IPS-NIHi7 (cell line): ENCODE measurements at regions not wholly inside any gene's neighbourhood (a gene's known extent, or its start where the extent isn't known, plus 50 kb on each side); places are given as distances from the start of the nearest gene placed in this dataset.
"Not testable (repeated sequence)": the region's sequence is repeated elsewhere in the genome, so short reads cannot be mapped to it uniquely, and the experiment has no call there.

Experiments
- DNase-seq: peaks from one replicate; pipeline ENCODE4 v3.0.0; 2012; ENCODE audit warnings: mixed read lengths; ENCODE audit errors: extremely low spot score

DNA sequence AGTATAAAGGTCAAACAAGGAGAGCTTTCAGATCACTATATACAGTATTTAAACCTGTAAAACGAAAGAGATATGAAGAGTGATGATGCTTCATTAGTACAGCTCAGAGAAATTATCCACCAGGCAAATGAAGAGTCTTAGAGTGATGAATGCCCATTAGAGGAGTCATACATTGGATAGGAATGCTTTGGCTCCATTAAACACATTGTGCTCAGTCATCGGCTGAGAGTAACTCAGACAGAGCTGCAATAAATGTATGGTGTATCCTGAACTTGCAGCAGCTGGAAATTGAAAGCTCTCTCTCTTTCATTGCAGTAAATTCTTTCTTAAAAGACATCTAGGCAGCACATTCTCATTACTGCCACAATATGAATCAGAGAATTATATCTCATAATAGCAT is 340.8 kb upstream of the SPHKAP start:
- DNase-seq, result no peak

DNA sequence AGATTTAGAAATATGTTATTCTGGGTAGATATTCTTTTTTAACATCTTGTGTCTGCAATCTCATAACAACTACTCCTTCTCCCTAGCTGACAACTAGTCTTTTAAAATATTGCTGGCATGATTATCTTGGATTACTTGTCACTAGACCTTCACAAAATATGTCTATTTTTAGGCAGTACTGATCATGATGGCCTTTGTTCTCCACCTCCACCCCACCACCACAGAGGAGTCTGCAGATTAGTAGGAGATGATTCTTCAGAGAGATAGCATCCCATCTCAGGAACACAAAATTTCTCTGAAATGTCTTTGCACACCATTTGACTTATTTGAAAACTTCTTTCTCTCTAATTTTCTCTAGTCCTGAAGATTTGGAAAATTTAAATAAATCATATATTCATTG is 338.1 kb upstream of the SPHKAP start:
- DNase-seq, result no peak

DNA sequence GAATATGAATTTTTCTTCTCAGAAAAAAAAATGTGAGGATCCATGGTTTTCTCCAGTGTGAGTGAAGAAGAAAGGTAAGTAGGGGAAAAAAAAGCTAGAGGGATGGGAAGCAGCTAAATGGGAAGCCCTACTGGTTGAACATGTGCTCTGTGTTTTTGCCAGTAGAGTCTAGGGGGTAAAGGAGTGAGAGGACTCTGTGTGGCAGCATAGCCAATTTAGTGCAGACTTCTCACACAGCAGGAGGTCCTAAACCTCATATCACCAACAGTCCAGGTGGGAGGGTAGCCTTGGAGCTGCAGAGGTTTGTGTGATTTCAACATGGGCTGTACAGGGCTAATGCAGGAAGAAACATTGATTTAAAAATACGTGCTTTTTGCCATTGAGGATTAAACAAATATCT is 334.5 kb upstream of the SPHKAP start:
- DNase-seq, result no peak

DNA sequence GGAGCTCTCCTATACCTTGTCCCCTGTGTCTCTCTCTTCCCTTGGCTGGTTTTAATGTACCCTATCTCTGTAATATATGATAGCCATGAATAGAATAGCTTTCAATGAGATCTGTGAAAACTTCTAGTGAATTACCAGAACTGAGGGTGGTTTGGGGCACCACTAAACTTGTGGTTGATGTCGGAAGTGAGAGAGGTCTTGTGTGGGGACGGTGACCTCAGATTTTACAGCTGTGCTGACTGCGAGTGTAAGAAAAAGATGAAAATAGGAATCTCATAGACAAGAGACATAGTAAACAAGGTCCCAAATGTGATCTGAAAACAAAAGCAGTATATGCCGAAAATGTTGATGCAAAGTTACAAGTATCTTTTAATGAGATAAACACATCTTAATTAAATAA is 332.0 kb upstream of the SPHKAP start:
- not testable (repeated sequence) for DNase-seq

DNA sequence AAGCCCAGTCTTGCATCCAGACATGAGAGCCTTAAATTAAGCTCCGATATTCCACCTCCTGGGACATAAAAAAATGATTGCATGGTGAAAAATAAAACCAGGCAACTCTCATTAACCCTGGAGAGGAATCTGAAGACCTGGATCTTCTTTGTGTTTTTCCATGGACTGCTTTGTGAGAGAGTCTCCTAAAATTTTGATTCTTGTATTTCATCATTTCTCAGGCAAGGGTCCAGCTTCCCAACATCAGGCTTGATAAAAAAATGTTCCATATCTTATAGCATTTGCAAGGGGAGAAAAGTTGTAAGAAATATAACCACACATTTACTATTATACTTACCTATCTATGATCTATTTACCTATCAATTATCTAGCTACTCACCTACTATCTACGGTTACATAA is 327.5 kb upstream of the SPHKAP start:
- no peak for DNase-seq

DNA sequence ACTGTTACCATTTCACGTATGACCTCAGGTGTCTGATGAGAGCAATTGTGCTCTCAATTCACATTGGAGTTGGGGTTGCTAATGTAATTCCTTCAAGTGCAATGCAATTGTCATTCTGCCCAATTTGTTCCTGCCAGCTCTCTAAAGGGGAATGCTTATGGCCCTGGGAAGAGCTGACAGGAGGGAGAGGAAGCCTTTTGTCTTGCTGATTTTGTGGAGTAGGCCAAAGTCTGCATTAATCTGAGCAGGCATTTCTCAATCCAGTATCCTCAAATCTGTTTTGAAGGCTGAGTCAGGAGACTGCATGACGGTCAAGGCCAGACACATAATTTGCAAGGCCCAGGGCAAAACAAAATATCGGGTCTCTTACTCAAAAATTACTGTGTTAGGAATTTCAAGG is 326.4 kb upstream of the SPHKAP start:
- peak; percentile 73 for DNase-seq

DNA sequence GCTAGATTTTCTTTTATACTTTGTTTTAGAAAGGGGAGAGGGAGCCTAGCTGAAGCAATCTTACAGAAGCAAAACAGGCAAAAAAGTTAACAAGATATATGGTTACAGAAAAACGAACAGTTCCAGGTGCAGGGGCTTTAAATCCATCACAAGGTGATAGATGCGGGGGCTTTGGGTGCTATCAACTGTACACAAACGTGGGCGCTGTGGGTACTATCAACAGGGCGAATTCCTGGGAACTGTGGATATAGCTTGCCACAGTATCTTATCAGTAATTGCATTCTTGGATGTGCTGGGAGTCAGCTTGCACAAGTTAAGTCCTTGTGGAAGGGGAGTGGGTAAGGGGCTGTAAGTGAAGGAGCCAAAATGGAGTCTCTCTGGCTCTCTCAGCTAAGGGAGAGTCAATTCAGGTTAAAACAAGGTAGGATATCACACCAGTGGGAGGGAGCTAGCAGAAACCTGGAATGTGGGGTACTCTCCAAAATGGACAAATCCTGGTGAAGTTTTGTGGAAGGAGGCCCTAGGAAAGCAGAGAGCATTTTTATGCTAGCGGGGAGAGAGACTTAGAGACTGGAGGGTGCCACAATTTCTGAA is 325.8 kb upstream of the SPHKAP start:
- no peak for DNase-seq

DNA sequence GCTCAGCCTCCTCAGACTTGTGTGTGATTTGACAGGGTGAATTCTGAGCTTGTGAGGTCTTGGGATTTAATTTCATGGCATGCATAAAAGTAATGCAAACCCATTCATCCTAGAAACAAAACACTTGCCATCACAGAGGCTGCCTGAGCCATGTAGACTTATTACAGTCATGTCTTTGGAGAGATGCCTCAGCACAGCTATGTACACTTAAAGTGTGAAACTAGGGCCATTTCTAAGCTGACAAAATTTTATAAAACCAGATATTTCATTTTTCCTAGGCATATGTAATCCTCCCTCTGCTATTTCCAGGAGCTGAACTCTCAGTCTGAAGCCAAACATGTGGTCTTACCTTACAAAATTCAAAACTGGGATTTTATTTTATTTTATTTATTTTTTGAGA is 322.2 kb upstream of the SPHKAP start:
- no peak for DNase-seq

DNA sequence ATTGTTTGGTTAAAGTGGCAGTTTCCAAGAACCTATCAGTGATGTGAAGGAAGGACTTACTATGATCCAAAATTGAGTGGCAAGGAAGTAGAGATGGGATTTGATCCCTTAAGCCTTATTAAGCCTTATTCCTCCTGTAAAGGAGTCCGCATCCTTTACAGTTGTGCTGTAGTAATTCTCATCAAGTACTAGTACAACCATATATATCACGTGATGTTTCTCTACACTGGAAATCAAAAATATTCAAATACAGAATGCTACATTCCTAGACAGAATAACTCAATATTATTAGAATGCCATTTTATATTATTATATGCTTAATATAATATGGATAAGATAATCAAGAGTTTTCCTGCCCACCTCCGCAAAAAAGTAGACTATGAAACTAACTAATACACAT is 312.4 kb upstream of the SPHKAP start:
- no peak for DNase-seq

DNA sequence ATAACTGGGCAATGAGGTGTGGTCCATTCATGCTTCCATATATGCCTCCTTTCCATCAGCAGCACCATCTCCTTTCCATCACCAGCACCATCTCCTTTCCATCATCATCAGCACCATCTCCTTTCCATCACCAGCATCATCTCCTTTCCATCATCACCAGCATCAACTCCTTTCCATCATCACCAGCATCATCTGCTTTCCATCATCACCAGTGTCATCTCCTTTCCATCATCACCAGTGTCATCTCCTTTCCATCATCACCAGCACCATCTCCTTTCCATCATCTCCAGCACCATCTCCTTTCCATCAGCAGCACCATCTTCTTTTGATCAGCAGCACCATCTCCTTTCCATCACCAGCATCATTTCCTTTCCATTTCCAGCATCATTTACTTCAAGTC is 297.5 kb upstream of the SPHKAP start:
- DNase-seq, result no peak

DNA sequence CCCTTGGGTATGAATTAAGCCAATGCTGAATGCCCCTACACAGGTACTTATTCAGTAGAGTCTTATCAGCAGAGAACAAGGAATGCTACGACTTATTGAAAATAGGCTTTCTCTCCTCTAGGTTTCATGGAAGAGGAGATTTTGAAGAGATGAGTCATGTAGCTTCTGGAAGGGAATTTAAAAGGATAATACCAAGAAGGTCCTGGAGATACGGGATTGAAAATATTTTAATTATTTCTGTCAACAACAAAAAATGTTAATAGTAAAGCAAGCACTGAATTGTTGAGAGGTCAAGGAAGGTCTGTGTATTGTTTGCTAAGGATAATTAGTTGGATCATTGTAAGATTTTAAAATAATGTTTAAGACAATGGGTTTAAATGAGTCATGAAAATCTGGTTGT is 293.0 kb upstream of the SPHKAP start:
- no peak for DNase-seq

DNA sequence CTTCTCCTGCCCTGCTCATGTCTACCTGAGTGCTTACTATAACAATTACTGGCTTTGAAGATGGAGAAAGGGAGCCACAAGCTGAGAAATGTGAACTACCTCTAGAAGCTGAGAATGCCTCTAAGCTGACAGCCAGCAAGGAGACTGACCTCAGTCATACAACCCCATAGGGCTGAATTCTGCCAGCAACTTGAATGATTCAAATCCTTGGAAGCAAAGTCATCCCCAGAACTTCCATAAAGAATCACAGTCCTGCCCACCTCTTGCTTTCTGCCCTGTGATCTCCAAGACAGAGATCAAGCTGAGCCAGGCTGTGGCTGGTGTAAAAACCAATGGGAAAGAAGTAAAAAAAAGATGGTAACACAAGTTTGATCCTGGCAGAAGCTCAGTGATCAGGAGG is 288.2 kb upstream of the SPHKAP start:
- DNase-seq, result no peak

DNA sequence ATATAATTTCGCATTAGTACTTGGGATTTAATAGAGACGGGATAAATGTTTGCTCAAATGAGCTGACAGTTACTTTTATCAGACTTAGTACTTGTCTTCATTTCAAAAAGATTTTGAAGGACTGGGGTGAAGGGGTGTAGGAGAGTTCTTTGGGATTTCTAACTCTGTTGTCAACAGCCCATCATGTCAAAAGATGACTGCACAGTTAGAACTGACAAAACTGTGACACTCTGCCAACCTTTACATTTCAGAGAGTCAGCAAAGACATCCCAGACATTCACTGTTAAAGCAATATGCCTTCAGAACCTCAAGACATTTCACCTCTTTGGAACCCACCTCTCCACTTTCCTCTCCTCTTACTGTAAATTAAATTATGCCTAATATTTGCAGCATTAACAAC is 285.4 kb upstream of the SPHKAP start:
- no peak for DNase-seq

DNA sequence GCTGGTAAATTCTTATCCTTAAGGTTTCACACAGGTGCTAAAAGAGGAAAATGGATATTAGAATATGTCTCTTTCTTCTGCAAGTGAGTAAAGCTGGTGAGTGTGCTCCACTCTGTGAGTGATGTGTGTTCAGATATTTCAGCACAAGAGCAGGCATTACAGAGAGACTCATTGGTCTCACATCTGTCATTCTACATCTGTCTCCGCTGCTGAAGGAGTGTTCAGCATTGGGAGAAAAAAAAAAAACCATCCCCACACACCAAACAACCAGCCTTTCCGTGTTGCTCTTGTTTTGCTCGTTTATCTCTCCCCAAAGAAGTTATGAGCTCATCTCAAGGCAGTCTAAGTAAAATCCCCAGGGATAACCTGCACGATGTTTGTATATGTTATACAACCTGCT is 283.9 kb upstream of the SPHKAP start:
- DNase-seq, result no peak

DNA sequence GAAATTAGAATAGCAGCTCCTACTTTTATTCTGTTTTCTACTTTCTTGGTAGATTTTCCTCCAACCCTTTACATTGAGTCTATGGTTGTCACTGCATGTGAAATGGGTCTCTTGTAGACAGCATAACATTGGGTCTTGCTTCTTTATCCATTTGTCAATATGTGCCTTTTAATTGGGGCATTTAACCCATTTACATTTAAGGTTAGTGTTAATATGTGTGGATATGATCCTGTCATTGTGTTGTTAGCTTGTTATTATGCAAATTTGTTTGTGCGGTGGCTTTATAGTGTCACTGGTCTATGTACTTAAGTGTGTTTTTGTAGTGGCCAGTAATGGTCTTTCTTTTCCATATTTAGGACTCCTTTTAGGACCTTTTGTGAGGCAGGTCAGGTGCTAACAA is 276.9 kb upstream of the SPHKAP start:
- DNase-seq, result no peak

DNA sequence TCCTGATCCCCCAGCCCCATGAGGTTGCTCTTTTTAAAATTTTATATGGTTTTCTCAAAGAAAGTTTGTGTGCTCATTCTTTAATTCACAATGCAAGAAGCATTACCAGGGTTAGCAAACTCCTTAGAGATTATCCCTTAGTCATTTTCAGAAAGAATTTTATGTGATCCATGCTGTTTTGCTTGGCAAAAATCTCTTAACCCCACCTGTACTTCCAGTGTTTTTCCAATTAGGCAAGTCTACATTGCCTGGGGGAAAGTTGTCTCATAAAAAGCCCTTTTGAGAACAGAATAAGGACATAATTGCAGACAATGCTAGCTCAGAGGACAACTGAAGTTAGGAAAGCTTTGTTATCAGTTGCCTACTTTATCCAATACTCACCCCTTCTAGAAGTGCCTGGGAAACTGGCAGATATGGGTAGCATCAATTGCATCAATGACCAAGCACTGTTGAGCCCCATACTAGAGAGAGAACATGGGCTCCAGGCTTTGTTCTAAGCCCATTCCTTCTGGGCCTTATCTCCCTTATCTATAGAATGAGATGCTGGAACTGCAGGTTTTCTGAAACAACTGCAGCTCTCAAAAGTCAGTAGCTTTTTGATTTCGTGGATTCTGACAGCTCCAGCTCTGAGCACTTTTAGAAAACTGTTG is 265.9 kb upstream of the SPHKAP start:
- DNase-seq, result no peak

DNA sequence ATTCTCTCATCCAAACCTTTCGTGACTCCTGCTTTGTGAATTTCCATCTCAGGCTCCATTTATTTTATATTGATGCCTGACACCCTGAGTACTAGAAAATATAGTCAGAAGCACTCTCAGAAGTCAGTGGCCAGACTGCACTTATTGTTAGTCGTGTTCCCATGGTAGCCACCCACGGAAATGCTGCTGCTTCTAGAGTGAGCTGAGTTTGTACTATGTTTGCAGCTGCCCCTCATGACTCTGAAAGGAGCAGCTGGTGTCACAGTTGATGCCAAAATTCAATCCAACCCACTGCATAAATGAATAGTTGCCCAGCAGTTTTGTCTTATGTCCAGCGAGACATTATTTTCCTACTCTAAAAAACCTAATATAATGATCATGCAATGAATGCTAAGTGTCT is 265.2 kb upstream of the SPHKAP start:
- no peak for DNase-seq

DNA sequence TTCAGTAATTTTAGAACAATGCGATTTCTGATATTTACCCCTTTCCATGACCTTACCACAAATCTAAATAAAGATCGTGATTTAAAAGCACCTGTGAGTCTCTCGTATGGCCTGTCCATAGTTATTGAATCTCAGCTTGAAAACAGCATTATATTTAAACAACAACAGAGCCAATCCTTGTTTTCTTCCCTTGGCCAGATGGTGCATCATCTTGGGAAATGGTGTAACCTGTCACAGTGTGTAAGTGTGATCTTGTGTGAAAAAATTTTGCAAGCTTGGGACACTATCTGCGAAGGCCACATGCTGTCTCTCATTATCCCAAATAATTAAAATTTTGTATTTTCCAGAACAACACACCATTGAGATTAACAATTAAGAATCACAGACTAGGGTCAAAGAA is 262.7 kb upstream of the SPHKAP start:
- no peak for DNase-seq

DNA sequence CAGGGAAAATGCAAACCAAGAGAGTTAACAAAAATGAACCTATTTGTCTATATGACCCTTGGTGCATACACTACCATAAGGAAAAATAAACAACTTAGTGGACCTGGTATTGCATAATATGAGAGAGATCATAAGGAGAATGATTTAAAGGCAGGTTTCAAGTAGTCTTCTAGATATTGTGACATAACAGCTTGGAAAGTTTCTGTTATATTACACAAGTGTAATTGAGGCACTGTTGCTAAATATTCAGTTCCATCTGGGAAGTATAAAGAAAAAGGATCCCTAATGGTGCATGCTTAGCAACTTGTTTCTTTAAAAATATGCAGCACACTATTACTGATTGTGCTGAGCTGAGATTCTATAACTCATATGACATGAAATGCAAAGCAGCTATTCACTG is 252.2 kb upstream of the SPHKAP start:
- DNase-seq, result no peak

DNA sequence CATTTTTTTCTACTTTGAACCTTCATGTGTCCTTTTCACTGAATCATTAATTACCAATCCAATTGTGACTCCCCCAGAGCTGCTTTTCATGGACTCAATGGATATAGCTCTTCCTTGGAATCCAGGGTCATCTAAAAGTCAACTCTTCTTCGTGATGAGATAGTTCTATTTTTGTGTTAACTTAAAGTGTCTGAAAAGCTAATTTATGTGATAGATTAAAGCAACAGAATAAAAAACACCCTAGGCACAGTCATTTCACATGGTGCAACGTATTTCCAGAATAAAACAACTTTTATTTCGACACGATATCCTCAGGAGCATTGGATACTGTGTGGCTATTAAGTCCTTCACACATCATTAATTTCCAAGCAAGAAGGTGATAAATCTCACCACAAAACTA is 250.6 kb upstream of the SPHKAP start:
- DNase-seq, result no peak

DNA sequence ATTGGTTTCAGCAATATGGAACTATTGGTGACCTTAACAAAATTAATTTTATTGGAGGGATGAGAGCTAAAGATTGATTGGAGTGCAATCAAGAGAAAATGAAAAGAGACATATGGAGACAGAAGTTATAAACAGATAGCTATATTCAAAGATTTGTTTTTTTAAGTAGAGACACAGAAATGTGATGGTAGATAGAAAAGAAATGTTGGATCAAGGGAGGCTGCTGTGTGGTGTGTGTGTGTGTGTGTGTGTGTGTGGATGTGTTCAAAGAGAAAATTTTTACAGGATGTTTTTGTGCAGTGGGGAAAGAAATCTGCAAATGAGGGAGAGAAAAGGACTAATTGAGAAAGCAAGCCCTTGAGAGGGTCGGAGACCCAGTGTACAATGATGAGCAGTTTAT is 249.5 kb upstream of the SPHKAP start:
- DNase-seq, result no peak

DNA sequence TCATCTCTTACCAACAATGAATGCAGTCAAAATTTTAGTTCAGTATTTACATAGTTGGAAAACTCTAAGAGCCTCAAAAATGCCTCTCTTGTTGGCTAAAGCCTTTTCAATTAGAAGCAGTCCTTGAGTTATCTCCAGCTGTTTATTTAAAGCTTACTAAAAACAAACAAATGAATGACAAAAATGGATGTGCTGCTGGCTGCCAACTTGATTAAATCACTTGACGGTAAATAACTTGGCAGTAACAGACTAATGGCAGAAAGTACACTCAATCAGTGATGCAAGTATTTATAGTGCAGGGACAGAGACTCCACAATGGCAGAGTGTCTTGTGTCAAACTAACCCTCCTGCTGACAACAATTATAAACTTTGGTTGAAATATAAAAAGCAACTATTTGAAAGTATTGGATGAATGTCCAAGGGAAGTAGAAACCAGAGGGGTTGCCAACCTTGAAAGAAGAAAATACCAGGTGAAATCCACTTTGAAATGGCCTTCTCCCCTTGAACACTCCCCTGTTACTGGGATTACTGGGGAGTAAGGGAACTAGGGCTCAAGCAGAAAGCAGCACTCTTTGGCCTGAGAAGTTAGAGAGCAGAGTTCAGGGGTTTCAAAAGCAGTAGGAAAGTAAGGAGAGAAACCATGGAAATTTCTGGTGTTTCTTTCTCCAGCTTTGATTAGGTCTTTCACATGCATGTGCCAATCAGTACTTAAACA is 245.2 kb upstream of the SPHKAP start:
- DNase-seq, result no peak

DNA sequence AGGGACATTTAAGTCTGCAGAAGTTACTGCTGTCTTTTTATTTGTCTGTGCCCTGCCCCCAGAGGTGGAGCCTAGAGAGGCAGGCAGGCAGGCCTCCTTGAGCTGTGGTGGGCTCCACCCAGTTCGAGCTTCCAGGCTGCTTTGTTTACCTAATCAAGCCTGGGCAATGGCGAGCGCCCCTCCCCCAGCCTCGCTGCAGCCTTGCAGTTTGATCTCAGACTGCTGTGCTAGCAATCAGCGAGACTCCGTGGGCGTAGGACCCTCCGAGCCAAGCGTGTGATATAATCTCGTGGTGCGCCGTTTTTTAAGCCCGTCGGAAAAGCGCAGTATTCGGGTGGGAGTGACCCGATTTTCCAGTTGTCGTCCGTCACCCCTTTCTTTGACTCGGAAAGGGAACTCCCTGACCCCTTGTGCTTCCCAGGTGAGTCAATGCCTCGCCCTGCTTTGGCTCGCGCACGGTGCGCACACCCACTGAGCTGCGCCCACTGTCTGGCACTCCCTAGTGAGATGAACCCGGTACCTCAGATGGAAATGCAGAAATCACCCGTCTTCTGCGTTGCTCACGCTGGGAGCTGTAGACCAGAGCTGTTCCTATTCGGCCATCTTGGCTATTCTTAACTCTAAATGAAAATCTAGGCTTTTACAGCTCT is 244.0 kb upstream of the SPHKAP start:
- not testable (repeated sequence) for DNase-seq
